HG03039 (cell line): ENCODE measurements at regions not wholly inside any gene's neighbourhood (a gene's known extent, or its start where the extent isn't known, plus 50 kb on each side); places are given as distances from the start of the nearest gene placed in this dataset.

Experiments used
- ATAC-seq: cut with Tn5 transposase; IDR thresholded peaks from one replicate; pipeline ENCODE4 v1.9.1; 2021; ENCODE audit warnings: mild to moderate bottlenecking, moderate library complexity; ENCODE audit not compliant: unreplicated experiment

DNA sequence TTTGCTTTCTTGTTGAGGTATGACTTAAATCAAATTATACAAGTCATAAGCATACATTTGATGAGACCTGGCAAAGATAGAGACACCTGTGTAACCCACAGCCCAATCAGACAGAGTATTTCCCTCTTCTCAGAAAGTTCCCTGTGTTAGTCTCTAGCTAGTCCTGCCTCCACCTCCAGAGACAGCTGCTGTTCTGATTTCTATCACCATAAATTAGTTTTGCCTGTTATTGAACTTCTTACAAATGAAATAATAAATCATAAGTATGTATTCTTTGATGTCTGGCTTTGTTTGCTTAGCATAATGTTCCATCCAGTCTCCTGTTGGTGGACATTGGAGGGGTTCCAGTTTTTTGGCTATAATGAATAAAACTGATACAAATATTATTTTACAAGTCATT lies 194.5 kb downstream of the ICE1 start:
- no peak for ATAC-seq

DNA sequence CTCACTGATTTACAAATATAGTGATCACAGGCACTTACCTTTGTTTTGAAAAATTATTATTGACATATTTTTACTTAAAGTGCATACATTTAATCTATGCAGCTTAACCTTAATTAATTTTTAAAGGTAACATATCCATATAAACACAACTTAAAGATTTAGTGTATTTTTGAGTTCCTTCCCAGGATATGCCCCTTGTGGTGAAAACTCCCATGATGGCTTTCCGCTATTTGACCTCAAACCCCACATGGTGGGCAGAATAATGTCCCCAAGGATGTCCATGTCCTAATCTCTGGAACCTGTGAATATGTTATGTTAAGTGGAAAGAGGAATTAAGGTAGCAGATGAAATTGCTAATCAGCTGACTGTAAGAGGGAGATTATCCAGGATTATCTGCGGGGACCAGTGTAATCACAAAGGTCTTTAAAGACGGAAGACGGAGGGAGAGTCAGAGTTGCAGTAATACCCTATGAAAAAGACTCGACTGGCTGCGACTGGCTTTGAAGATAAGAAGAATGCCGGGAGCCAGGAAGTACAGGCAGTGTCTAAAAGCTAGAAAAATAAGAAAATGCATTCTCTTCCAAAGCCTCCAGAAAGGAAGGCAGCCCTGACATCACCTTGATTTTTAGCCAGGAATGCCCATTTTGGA lies 193.9 kb downstream of the ICE1 start:
- ATAC-seq = no peak

DNA sequence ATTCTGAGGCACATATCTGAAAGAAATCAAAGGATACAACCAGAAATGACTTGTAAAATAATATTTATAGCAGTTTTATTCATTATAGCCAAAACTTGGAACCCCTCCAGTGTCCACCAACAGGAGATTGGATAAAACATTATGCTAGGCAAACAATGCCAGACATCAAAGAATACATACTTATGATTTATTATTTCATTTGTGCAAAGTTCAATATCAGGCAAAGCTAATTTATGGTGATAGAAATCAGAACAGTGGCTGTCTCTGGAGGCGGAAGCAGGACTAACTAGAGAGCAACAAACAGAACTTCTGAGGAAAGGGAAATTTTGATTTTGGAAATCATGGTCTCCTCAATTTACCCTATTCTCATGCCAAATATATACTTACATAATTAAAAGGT lies 193.1 kb downstream of the ICE1 start:
- ATAC-seq = no peak

DNA sequence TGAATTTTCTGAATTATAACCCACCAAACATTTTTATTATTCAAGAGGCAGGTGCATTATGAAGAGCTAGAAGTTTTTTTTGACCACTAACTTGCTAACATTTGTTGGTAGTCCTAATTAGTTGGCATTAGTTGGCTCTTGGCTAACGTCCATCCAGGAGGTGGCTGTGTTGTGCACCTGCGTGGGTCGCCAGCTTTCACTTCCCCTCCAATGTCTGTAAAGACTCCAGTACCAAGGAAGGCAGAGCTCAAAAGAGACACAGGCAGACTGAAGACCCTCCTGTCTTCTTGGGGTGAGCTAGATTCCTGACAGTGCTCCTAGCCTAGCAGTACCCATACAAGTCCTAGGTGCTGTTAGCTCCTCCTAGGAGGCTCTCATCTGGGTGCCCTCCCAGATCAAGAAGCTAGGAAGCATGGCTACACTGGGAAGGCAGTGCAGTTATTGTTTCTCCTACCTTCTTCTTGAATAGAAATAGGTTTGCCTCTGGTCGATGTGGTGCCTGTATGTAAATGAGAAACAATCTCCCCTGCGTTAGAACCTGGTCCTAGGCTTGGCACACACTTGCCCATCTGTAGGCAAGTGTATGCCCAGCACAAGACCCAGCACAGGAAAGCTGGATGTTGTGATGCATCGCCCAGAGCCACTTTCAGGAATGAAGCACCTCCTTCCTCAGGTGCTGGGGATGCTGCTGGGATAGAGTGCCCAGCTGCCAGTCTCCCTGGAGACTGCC lies 190.9 kb downstream of the ICE1 start:
- no peak for ATAC-seq

DNA sequence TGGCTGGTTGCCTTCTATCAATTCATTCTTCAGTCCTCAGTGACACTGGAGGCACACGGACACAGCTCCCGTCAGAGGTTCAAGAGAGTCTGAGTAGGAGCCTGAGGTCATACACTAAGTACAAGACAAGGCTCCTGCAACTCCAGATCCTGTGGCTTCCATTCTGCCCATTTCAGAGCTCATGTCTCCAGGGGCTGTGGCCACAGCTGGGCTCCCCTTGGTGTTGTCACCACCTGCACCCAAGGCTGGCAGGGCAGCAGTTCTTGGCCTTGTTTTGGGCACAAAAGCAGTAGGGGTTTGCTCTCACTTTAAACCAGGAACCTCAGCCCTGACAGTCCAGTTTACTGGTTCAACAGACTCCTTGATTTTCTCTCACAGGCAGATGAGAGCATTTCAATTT lies 189.6 kb downstream of the ICE1 start:
- no peak for ATAC-seq

DNA sequence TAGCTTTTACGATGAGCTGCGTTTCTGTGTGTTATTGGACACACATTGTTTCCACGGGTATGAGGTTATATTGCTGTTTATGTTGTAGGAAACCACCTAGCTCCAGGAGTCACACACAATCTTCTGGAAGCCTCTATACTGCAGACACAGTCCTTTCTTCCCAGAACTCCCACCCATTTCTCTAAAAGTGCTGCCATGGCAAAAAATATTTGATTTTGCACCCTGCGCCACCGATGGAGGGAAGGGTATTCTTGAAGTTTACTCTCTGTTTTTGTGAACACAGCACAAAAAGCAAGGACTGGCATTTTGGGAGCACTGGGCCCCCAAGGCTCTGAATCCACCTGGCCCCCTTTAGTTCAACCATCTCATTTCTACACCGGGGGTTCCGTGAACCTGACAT lies 187.5 kb downstream of the ICE1 start:
- no peak for ATAC-seq

DNA sequence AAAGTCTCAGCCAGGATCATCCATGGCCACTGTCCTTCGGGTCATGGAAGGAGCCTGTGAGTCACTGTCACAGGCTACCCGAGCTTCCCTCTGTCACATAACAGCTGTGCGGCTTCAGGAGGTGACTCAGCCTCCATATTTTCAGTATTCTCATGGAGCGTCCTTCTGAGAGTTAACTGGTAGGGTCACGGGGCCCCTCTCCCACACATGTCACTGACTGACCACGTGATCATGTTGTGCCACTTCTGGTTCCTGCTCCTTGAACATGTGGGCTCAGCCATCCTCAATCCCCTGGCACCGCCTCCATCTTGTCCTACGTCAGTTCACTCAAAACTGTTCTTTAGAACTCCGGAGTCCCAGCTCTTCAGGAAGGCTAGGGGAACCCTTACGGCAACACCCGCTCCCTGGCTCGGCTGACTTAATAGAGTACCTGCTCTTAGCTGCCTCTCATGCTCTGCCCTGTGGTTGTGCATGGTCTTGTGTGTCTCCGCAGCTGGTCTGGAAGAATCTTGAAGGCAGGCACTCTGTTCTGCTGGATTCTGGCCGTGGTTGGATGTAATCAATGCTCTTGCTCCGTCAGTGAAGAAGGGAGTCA lies 182.8 kb downstream of the ICE1 start:
- ATAC-seq = no peak

DNA sequence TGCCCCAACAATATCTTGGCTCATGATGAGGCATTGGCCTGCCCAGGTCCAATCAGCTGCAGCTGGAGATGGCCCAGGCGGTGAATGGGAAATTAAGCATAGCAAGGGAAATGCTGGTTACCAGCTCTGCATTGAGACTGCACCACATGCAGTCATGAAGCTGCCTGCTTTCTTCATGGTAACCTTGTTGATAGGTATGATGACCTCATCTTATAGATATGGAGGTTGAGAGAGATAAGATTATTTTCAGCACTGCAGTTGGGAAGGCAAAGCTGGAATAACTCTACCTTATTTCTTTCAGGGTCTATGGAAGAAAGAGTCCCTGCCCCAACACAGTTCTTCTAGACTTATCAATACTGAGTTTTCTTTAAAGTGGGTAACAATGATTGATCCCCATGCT lies 180.1 kb downstream of the ICE1 start:
- no peak for ATAC-seq

DNA sequence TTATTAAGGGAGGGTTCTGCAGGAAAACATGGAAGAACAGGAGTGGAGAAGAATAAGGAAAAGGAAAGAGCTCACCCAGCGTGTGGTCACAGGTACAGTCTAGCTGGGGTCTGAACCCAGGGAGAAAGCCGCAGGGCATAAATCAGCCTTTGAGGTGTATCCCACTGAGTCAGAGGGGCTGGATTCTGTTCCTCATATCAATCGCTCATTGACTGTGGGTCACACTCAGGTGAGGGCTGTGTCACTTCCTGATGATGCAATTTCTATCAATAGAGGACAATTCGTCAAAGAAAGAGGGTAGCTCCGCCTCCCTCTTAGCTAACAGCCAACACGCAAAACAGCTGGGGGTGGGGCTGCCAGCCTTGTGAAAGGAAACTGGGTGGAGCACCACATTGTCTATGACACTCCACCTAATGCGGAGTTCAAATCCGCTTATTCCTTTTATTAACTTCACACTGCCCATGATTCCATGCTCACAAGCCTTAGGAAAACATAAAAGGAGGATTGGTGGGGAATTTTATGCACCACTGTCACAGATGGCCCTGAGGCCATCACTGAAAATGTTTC lies 176.2 kb downstream of the ICE1 start:
- no peak for ATAC-seq

DNA sequence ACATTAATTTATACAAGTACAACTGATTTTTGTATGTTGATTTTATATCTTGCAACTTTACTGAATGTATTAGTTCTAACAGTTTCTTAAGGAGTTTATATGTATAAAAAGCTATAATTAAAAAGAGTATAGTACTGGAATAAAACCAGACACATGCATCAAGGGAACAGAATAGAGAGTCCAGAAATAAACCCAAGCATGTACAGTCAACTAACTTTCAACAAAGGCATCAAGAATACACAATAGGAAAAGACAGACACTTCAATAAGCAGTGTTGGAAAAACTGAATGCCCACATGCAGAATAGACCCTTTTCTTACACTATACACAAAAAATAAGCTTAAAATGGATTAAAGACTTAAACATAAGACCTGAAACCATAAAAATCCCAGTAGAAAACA lies 170.9 kb downstream of the ICE1 start:
- ATAC-seq = no peak

DNA sequence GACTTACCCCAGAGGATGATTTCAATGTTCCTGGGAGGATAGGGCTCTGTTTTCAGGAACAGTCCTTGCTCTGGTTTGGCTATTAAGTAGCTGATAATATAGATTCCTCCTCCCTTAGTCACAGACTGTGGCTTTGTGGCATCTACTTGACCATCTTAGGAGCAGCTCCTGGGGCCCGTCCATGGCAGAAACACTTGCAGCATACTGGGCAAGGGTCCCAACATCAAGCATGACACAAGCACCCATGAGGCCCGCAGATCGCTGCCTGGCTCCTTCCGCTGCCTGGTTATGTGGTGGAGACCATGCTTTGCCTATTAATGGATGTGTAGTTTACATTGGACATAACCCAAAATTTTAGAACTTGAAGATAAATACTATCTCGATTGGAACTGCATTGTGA lies 170.1 kb downstream of the ICE1 start:
- no peak for ATAC-seq

DNA sequence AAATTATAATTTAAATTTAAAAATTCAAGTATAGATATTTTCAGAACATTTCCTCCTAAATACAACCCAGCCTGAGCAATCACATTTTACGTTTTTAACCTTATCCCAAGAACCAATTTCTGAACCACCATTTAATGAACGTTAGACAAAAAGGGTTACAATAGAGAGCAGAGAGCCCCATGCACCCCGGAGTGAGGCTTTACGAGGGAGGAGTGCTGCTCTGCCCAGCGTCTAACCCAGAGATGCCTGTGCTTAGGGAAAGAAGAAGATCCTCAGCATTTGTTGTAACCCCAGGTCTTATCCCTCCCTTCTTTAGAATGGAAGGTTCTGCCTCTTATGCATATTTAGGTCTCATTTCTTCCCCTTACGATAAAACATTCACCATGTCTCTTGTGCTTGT lies 169.1 kb downstream of the ICE1 start:
- ATAC-seq = no peak

DNA sequence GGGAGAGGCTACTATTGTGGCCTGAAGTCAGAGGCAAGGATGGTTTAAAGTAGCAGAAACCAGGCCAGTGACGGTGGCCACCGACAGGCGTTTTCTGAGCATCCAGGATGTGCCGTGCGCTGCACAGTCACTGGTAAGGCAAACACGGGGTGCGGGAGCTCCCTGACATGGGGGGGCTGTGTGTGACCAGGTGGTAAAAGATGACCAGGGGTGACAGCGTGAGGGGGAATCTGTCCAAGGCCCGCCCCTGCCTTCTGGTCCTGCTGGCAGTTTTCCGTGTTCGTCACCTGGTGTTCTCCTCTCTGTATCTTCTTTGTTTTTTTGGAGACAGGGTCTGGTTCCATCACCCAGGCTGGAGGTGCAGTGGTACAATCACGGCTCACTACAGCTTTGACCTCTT lies 167.4 kb downstream of the ICE1 start:
- ATAC-seq = no peak

DNA sequence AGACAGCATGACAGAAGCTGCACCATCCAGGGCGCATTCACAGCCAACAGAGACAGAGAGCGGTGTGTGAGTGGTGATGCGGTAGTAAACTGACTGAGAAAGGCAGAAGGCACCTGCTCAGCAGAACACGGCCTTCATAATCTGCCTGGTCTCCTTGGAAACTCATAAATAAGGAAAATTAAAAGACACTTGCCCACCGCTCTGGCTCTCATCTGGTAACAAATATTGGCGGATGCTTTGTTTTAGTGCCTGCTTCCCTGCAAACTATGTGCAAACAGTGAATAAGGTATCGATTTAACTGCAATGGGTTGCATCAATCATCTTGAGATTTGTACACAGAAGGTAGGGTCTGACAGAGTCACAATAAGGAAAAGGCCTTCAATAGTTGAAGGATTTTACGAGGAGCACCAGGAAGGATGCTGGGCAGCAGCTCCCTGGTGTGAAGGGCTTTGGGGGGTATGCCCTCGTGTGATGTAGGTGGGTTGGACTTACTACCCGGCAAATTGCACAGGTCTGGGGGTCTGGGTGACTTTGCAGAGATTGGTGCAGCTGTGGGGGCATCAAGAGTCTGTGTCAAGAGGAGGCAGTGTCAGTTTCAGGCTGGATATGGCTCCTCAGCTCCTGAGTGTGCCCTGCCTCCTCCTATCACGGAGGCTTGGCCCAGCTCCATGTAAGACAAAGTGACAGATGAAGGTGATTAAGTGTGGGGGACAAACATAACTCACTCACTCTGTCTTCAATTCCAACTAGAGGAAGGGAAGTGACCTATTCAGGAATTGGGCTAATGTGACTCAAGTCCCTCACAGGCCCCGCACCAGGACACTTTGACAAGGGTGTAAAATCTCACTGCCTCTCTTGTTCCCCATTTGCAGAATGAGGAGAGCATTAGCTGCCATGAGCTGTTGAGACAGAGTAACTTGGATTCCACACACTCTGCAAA lies 166.7 kb downstream of the ICE1 start:
- no peak for ATAC-seq

DNA sequence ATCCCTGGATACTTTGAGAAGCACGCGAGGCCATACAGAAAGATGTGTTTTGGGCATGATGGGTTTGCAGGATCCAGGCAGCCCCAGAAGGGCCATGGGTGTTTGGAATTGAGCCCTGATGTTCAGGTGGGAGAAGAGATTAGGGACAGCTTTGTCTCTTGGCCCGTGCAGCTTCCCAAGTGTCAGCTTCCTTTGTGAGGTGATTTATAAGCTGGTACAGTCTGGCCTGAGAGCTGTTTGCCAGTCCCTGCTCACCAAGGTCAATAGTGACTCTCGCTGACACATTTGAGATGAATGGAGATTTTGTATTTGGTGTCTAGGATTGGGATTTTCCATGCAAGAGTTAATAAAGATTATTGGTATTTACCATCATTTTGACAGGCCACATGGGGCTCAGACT lies 165.9 kb downstream of the ICE1 start:
- no peak for ATAC-seq

DNA sequence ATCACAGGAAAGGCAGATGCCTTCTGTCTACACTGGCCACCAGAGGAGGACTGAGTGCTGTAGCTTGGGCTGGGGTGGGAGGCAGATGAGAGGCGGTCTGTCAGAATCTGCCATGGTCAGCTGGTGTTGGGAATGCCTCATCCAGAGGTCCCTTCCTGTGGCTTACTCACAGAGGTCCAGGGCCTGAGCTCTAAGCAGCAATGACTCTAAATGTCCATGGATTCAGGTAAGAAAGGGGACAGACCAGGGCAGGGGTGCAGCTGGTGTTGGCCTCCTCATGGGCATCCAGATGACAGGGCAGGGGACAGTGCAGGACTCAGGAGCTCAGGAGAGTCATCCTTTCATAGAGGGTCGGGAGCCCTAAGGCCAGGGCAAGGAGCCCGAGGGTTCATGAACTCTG lies 165.0 kb downstream of the ICE1 start:
- no peak for ATAC-seq

DNA sequence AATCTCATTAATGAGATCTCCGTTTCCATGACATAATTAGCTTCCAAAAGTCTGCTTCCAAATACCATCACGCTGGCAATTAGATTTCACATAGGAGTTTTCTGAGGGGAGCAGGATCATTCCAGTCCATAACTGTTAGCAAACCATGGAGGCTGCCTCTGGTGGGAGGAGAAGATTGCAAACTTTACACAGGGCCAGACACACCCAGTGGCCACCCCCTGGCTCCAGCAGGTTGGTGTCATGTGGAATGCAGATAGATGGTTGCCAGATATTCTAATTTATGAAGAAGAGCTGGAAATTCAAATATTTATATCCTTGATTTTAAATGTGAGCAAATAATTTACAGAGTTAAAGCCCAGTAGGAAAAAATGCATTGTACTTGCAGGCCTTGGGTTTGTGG lies 164.2 kb downstream of the ICE1 start:
- no peak for ATAC-seq

DNA sequence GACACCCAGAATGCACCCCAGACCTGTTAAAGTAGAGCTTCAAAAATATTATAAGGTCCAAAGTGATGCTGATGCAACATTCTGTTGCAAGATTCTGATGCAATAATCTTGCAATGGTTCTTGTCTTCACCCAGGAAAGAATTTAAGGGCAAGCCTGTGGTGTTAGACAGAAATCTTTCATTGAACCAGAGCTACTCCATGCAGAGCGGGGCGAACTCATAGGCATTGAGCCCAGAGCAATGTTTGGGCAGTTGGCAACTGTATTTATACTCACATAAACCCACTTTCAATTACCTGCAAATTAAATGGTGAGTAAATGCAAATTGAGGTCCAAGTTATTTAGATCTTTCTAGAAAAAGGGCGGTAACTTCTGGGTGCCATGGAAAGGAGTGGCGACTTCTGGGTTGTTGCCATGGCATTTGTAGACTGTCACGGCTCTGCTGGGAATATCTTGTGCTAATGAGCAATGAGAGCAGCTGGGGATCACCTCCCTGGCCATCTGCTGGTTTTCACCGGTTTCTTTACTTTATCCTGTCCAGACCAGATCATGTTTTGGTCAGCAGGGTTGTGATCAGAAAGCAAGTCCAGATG lies 163.4 kb downstream of the ICE1 start:
- no peak for ATAC-seq

DNA sequence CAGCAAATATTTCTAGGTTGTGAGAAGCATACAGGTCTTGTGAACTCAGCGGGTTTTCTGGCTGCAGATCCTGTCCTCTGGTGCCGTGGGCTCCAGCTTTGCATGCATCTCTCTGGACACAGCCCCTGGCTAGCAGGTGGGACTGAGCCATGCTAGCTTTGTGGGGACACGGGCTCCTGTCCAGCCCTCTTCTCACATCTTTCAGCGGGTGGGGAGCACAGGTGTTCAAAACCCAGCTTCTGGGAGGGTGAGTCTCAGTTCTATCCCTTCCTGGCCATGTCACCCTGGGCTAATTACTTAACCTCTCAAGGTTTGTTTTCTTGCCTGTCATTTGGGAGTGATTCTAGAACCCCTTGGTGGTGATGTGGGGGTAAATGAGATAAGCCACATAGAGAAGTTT lies 162.3 kb downstream of the ICE1 start:
- ATAC-seq = no peak

DNA sequence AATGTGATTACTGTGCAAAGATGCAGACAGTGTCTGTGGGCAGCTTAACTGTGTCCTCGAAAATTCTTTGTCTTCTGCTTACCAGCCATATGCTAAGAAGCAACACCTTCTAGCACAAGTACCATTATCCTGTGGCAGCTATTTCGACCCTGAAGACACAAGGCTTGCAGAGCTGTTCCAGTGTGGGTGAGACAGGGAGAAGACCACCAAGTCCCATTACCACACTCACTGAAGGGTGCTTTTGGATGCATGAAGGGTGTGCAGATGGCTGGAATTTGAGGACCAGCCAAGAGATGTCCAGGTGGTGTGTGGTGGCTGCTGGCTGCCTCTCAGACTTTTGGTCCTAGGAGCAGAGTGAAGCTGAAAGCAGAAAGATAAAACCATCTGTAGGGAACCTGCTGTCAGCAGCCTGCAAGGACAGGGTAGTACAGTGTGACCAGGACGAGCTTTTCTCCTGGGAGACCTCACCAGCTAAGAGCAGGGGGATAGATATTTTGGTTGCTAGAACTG lies 161.8 kb downstream of the ICE1 start:
- ATAC-seq = no peak

DNA sequence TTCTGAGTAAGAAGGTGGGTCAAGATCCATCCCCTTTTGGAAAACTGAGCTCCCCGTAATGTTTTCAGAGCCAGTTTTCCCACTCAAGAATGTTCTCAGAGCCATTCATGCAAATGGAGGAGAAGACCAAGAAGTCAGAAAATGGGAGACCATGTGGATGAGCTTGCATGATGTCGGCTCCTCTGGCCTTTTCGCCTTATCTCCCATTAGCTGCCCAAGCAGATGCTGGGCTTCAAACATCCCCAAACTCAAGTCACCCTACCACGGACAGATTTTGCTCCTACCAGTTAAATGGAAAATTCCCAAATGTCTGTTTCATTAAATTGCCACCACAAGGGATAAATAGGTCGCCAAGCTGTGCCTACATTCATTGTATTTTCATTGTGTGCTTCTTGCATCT lies 161.4 kb downstream of the ICE1 start:
- no peak for ATAC-seq
